ENCODE measurements at regions not wholly inside any gene's neighbourhood (a gene's known extent, or its start where the extent isn't known, plus 50 kb on each side); places are given as distances from the start of the nearest gene placed in this dataset.

DNA sequence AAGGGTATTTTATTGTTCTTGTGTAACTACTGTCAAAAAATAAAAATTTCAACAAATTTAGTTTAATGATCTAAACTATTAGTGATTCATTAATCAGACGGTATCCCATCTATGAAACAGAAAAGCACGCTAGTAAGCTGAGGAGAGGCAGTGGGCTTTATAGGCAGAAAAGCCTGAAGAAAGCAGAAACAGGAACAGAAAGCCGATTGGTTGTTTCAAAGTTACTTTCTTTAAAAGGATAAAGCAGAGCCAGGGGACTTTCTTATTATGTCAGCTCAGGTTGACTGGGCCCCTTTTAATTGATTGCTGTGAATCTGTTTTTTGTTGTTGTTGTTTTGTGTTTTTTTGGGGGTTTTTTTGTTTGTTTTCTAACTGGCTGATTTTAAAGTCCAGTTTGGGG lies 105.5 kb downstream of the TES start:
- TF ChIP-seq, protein P1, sequence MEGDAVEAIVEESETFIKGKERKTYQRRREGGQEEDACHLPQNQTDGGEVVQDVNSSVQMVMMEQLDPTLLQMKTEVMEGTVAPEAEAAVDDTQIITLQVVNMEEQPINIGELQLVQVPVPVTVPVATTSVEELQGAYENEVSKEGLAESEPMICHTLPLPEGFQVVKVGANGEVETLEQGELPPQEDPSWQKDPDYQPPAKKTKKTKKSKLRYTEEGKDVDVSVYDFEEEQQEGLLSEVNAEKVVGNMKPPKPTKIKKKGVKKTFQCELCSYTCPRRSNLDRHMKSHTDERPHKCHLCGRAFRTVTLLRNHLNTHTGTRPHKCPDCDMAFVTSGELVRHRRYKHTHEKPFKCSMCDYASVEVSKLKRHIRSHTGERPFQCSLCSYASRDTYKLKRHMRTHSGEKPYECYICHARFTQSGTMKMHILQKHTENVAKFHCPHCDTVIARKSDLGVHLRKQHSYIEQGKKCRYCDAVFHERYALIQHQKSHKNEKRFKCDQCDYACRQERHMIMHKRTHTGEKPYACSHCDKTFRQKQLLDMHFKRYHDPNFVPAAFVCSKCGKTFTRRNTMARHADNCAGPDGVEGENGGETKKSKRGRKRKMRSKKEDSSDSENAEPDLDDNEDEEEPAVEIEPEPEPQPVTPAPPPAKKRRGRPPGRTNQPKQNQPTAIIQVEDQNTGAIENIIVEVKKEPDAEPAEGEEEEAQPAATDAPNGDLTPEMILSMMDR (IDR thresholded peaks at IDR 0.05; ENCODE audit: extremely low read depth, low read depth, low read length): no peak
- Histone ChIP-seq H3K4me2 (ENCODE audit: insufficient read depth, low read length) (peak overlapping the region; percentile 33), H3K79me2 (ENCODE audit: insufficient read depth, low read length) (no peaks in the 10 kb centered on the region), H3K4me1 (ENCODE audit: insufficient read depth, low read length) (peaks cover 26% of the 10 kb centered on the region), H2AFZ (ENCODE audit: low read length) (peak overlapping the region; percentile 81), H3K4me3 (ENCODE audit: insufficient read depth, low read length) (no peak overlapping the region), H3K36me3 (ENCODE audit: insufficient read depth, low read length) (no peaks in the 10 kb centered on the region), H3K27me3 (ENCODE audit: insufficient read depth, low read length) (no peaks in the 10 kb centered on the region), H4K20me1 (ENCODE audit: insufficient read depth, low read length) (no peaks in the 10 kb centered on the region), H3K27ac (ENCODE audit: low read depth, low read length) (peak overlapping the region; percentile 89), H3K9me3 (ENCODE audit: low read depth, low read length) (no peaks in the 10 kb centered on the region)
- DNase-seq (ENCODE audit: insufficient read length, low spot score, missing footprints): no peak

DNA sequence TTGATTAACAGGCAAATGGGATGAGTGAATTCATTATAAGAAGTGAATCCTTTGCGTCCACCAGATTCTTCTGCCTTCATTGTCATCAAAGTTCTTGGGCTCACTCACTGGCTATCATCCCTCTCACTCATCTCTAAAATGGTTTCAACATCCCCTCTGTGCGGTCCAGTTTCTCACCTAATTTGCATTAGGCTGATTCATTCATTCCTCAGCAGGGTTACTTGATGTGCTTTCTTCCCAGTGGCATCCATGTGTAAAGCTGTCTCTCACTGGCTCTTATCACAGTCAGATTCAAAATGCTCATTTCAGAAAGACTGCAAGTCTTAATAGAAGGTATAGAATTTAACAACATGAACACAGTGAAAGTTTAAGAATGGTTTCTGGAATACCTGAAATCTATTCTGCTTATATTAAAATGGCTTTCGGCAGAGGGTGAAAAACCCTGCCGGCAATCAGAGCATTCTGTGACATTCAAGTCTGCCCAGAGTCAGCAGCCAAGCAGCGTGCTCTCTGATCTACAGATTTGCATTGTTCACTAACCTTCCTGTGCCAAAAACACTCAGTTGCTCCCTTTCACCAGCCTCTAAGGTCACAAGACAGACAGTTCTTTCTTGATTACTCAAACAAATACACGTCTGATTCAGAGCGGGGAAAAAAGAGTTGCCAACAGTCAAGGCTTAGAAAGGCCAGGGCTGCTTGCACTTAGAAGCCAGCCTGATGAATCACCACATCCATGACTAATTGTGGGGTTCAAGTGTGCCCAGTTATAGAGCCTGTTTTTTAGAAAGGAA lies 106.7 kb downstream of the TES start:
- no peaks in the 10 kb centered on the region for H4K20me1 ChIP-seq (ENCODE audit: insufficient read depth, low read length)
- DNase-seq (ENCODE audit: insufficient read length, low spot score, missing footprints): peak; percentile 89
- H3K4me1 ChIP-seq (ENCODE audit: insufficient read depth, low read length): peaks cover 26% of the 10 kb centered on the region
- H3K36me3 ChIP-seq (ENCODE audit: insufficient read depth, low read length): no peaks in the 10 kb centered on the region
- no peaks in the 10 kb centered on the region for H3K9me3 ChIP-seq (ENCODE audit: low read depth, low read length)
- peak overlapping the region; percentile 30 for H3K4me3 ChIP-seq (ENCODE audit: insufficient read depth, low read length)
- no peaks in the 10 kb centered on the region for H3K27me3 ChIP-seq (ENCODE audit: insufficient read depth, low read length)
- H3K4me2 ChIP-seq (ENCODE audit: insufficient read depth, low read length): peak overlapping the region; percentile 74
- peak overlapping the region; percentile 52 for H2AFZ ChIP-seq (ENCODE audit: low read length)
- no peaks in the 10 kb centered on the region for H3K79me2 ChIP-seq (ENCODE audit: insufficient read depth, low read length)
- TF ChIP-seq, protein P1 (IDR thresholded peaks at IDR 0.05; ENCODE audit: extremely low read depth, low read depth, low read length): no peak
- peak overlapping the region; percentile 89 for H3K27ac ChIP-seq (ENCODE audit: low read depth, low read length)

DNA sequence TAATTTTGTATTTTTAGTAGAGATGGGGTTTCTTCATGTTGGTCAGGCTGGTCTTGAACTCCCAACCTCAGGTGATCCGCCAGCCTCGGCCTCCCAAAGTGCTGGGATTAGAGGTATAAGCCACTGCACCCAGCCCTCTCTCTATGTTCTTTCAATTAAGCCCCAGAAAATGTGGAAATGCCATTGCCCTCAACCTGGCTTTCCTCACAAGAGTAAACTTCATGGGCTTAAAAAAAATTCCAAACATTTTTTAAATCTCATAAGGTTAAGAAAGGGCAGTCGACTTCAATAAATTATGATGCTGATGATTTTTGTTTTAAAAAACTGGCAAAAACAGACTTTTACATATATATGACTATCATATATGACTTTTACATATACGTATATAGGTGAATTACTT lies 107.6 kb downstream of the TES start:
- no peak for DNase-seq (ENCODE audit: insufficient read length, low spot score, missing footprints)
- no peaks in the 10 kb centered on the region for H3K27me3 ChIP-seq (ENCODE audit: insufficient read depth, low read length)
- no peaks in the 10 kb centered on the region for H3K79me2 ChIP-seq (ENCODE audit: insufficient read depth, low read length)
- H3K4me2 ChIP-seq (ENCODE audit: insufficient read depth, low read length): no peak overlapping the region
- peak overlapping the region; percentile 89 for H3K27ac ChIP-seq (ENCODE audit: low read depth, low read length)
- H3K36me3 ChIP-seq (ENCODE audit: insufficient read depth, low read length): no peaks in the 10 kb centered on the region
- no peak overlapping the region for H2AFZ ChIP-seq (ENCODE audit: low read length)
- H3K4me1 ChIP-seq (ENCODE audit: insufficient read depth, low read length): peaks cover 26% of the 10 kb centered on the region
- no peak overlapping the region for H3K4me3 ChIP-seq (ENCODE audit: insufficient read depth, low read length)
- H4K20me1 ChIP-seq (ENCODE audit: insufficient read depth, low read length): no peaks in the 10 kb centered on the region
- TF ChIP-seq, protein P1 (IDR thresholded peaks at IDR 0.05; ENCODE audit: extremely low read depth, low read depth, low read length): no peak
- no peaks in the 10 kb centered on the region for H3K9me3 ChIP-seq (ENCODE audit: low read depth, low read length)

DNA sequence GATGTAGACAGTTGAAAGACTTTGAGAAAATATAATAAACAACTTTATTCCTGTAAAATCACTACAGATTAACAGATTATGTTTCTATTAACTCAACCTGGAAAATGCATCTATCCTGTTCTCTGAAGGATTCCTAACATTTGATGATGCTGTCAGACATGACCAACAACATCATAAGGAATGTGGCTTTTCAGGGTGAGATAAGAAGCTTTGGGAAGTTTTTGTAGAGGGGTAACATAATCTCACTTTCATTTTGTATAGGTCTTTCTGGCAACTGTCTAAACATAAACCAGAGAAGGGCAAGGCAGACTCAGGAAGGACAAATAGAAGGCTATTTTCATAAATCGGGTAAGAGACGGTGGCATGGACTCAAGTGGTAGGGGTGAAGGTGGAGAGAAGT lies 112.2 kb downstream of the TES start:
- Histone ChIP-seq H3K9me3 (ENCODE audit: low read depth, low read length) (no peaks in the 10 kb centered on the region), H3K4me1 (ENCODE audit: insufficient read depth, low read length) (peaks cover 7% of the 10 kb centered on the region), H3K4me2 (ENCODE audit: insufficient read depth, low read length) (peak overlapping the region; percentile 2), H3K27ac (ENCODE audit: low read depth, low read length) (peak overlapping the region; percentile 17), H3K36me3 (ENCODE audit: insufficient read depth, low read length) (no peaks in the 10 kb centered on the region), H4K20me1 (ENCODE audit: insufficient read depth, low read length) (no peaks in the 10 kb centered on the region), H3K4me3 (ENCODE audit: insufficient read depth, low read length) (no peak overlapping the region), H3K79me2 (ENCODE audit: insufficient read depth, low read length) (no peaks in the 10 kb centered on the region), H3K27me3 (ENCODE audit: insufficient read depth, low read length) (no peaks in the 10 kb centered on the region), H2AFZ (ENCODE audit: low read length) (peak overlapping the region; percentile 17)
- TF ChIP-seq, protein P1 (IDR thresholded peaks at IDR 0.05; ENCODE audit: extremely low read depth, low read depth, low read length): no peak
- no peak for DNase-seq (ENCODE audit: insufficient read length, low spot score, missing footprints)
